Upper lobe of left lung (tissue), 4 donors: ENCODE measurements at regions not wholly inside any gene's neighbourhood (a gene's known extent, or its start where the extent isn't known, plus 50 kb on each side); places are given as distances from the start of the nearest gene placed in this dataset.

Experiments
- CTCF ChIP-seq, 6 experiments: fragments of 450-650 bp in 4 of 6; fragments of 200-600 bp in 2 of 6; sonication (generic) in 2 of 6; IDR thresholded peaks; one replicate each; pipeline ENCODE4 v1.5.1; 2016 to 2019; ENCODE audit warnings: antibody characterized with exemption in 6 of 6
- POLR2A ChIP-seq, 4 donors: fragments of 450-650 bp; IDR thresholded peaks; one replicate each; pipeline ENCODE4 v1.5.1; 2016 to 2017; ENCODE audit warnings: antibody characterized with exemption in 4 of 4, mild to moderate bottlenecking in 2 of 4

- TF ChIP-seq POLR2A (IDR thresholded peaks at IDR 0.05) (no peak), CTCF (IDR thresholded peaks at IDR 0.05) (no peak)
These were observed 55.8 kb upstream of the OSTN start for GRCh38 chr3:191143224-191143623.
